ENCODE measurements at regions not wholly inside any gene's neighbourhood (a gene's known extent, or its start where the extent isn't known, plus 50 kb on each side); places are given as distances from the start of the nearest gene placed in this dataset.

GRCh38 chr2:21966139-21966538 lies 842.4 kb downstream of the TDRD15 start:
- DNase-seq (ENCODE audit: low read depth in 2 of 2) = no peak

- no peak for DNase-seq (ENCODE audit: low read depth in 2 of 2)
These were observed 847.2 kb downstream of the TDRD15 start for GRCh38 chr2:21970971-21971370.

- no peak for DNase-seq (ENCODE audit: low read depth in 2 of 2)
These were observed 848.8 kb downstream of the TDRD15 start for GRCh38 chr2:21972586-21972985.

- DNase-seq (ENCODE audit: low read depth in 2 of 2) = no peak
These were observed 857.4 kb downstream of the TDRD15 start for GRCh38 chr2:21981127-21981526.

- no peak for DNase-seq (ENCODE audit: low read depth in 2 of 2)
These were observed 869.2 kb downstream of the TDRD15 start for GRCh38 chr2:21993002-21993401.

- no peak for DNase-seq (ENCODE audit: low read depth in 2 of 2)
These were observed 872.6 kb downstream of the TDRD15 start for GRCh38 chr2:21996339-21996738.

GRCh38 chr2:21999522-21999921 lies 875.8 kb downstream of the TDRD15 start:
- no peak for DNase-seq (ENCODE audit: low read depth in 2 of 2)

GRCh38 chr2:22002066-22002465 lies 878.3 kb downstream of the TDRD15 start:
- DNase-seq (ENCODE audit: low read depth in 2 of 2) = no peak

- DNase-seq (ENCODE audit: low read depth in 2 of 2) = no peak
These were observed 879.5 kb downstream of the TDRD15 start for GRCh38 chr2:22003270-22003669.

GRCh38 chr2:22011048-22011447 lies 887.3 kb downstream of the TDRD15 start:
- no peak for DNase-seq (ENCODE audit: low read depth in 2 of 2)

- no peak for DNase-seq (ENCODE audit: low read depth in 2 of 2)
These were observed 896.4 kb downstream of the TDRD15 start for GRCh38 chr2:22020091-22020742.

- DNase-seq (ENCODE audit: low read depth in 2 of 2) = no peak
These were observed 903.7 kb downstream of the TDRD15 start for GRCh38 chr2:22027345-22028005.

- DNase-seq (ENCODE audit: low read depth in 2 of 2) = no peak
These were observed 911.6 kb downstream of the TDRD15 start for GRCh38 chr2:22035361-22035830.

- DNase-seq (ENCODE audit: low read depth in 2 of 2) = no peak
These were observed 913.5 kb downstream of the TDRD15 start for GRCh38 chr2:22037274-22037673.

GRCh38 chr2:22043784-22044183 lies 920.0 kb downstream of the TDRD15 start:
- DNase-seq (ENCODE audit: low read depth in 2 of 2) = no peak

- no peak for DNase-seq (ENCODE audit: low read depth in 2 of 2)
These were observed 932.2 kb downstream of the TDRD15 start for GRCh38 chr2:22055784-22056620.

GRCh38 chr2:22056621-22057132 lies 932.9 kb downstream of the TDRD15 start:
- DNase-seq (ENCODE audit: low read depth in 2 of 2) = no peak

- DNase-seq (ENCODE audit: low read depth in 2 of 2) = no peak
These were observed 938.9 kb downstream of the TDRD15 start for GRCh38 chr2:22062679-22063078.

- DNase-seq (ENCODE audit: low read depth in 2 of 2) = no peak
These were observed 952.7 kb downstream of the TDRD15 start for GRCh38 chr2:22076454-22076853.

GRCh38 chr2:22078701-22079100 lies 954.9 kb downstream of the TDRD15 start:
- no peak for DNase-seq (ENCODE audit: low read depth in 2 of 2)

GRCh38 chr2:22079583-22079982 lies 955.8 kb downstream of the TDRD15 start:
- no peak for DNase-seq (ENCODE audit: low read depth in 2 of 2)

- no peak for DNase-seq (ENCODE audit: low read depth in 2 of 2)
These were observed 963.0 kb downstream of the TDRD15 start for GRCh38 chr2:22086726-22087125.
